Testis (tissue), 2 donors: ENCODE measurements at regions not wholly inside any gene's neighbourhood (a gene's known extent, or its start where the extent isn't known, plus 50 kb on each side); places are given as distances from the start of the nearest gene placed in this dataset.

Experiments used
- DNase-seq: peaks from one replicate; pipeline ENCODE4 v3.0.0-alpha.2; 2019
- H3K27ac ChIP-seq, 2 donors: fragments of 200-600 bp; sonication (generic); one replicate each; pipeline ENCODE4 v1.5.1; 2019
- H3K27me3 ChIP-seq: fragments of 200-600 bp; sonication (generic); one replicate; pipeline ENCODE4 v1.5.1; 2019
- H3K36me3 ChIP-seq: fragments of 200-600 bp; sonication (generic); one replicate; pipeline ENCODE4 v1.5.1; 2017; ENCODE audit warnings: low read depth; ENCODE audit errors: missing control alignments
- H3K4me1 ChIP-seq: fragments of 200-600 bp; sonication (generic); one replicate; pipeline ENCODE4 v1.5.1; 2019
- H3K4me3 ChIP-seq, 2 donors: fragments of 200-600 bp; sonication (generic); one replicate each; pipeline ENCODE4 v1.5.1; 2017 to 2019
- H3K9me3 ChIP-seq: fragments of 200-600 bp; sonication (generic); one replicate; pipeline ENCODE4 v1.5.1; 2017
- CTCF ChIP-seq, 3 experiments: fragments of 450-650 bp in 2 of 3; fragments of 200-600 bp in 1 of 3; sonication (generic) in 1 of 3; IDR thresholded peaks; one replicate each; pipeline ENCODE4 v1.5.1; 2016 to 2019; ENCODE audit warnings: antibody characterized with exemption in 3 of 3, mild to moderate bottlenecking in 2 of 3, moderate library complexity in 1 of 3
- POLR2A ChIP-seq: fragments of 450-650 bp; IDR thresholded peaks from one replicate; pipeline ENCODE4 v1.6.1; 2017; ENCODE audit warnings: antibody characterized with exemption, mild to moderate bottlenecking, moderate library complexity
- WGBS, 2 donors: methylation state at CpG; one replicate each; pipeline ENCODE4 v1.1.5; 2018; 5-methylcytosine and 5-hydroxymethylcytosine counted together
- intact Hi-C: fragments of 100-400 bp; cut with DNase I; formaldehyde crosslinking; loops from one replicate; pipeline ENCODE4 v1.15.1; 2023; ENCODE audit warnings: low total_unique reads

GRCh38 chr6:40298207-40298606 is 289.0 kb downstream of the LRFN2 start:
- intact Hi-C loops = no loop called here
- WGBS, 2 donors = 89 to 100% methylated on average over 2 of the region's 2 CpGs

DNA sequence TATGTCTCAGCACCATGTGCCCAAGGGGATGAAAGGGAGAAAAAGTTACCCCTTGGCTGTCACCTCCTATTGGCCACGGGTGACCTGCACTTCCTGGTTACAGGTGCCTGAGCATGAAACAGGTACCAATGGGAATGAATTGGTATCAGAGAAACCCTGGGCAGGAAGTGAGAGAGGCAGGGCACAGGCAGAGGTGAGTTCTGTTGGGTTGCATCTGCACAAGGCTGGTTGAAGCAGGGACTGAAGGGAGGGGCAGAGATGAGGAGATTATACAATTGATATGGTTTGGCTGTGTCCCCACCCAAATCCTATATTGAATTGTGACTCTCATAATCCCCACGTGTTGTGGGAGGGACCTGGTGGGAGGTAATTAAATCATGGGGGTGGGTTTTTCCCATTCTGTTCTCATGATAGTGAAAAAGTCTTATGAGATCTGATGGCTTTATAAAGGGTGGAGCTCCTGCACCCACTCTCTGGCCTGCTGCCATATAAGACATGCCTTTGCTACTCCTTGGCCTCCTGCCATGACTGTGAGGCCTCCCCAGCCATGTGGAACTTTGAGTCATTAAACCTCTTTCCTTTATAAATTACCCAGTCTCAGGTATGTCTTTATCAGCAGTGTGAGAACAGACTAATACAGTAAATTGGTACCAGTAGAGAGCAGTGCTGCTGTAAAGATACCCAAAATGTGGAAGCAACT is 291.8 kb downstream of the LRFN2 start:
- DNase-seq = no peak
- no peak overlapping the region for H3K27ac ChIP-seq
- 85 to 91% methylated on average over 2 of the region's 2 CpGs for WGBS, 2 donors
- H3K36me3 ChIP-seq = no peaks in the 10 kb centered on the region
- H3K4me3 ChIP-seq = no peak overlapping the region
- no peaks in the 10 kb centered on the region for H3K27me3 ChIP-seq
- no peaks in the 10 kb centered on the region for H3K9me3 ChIP-seq
- intact Hi-C loops = no loop called here
- H3K4me1 ChIP-seq = no peaks in the 10 kb centered on the region
- TF ChIP-seq POLR2A = no peak
- no peak for TF ChIP-seq CTCF (IDR thresholded peaks at IDR 0.05)

More at GRCh38 chr6:40298207-40298606, 289.0 kb downstream of the LRFN2 start:
- Histone ChIP-seq H3K27me3 (no peaks in the 10 kb centered on the region), H3K4me1 (no peaks in the 10 kb centered on the region), H3K27ac (no peak overlapping the region), H3K4me3 (no peak overlapping the region), H3K36me3 (no peaks in the 10 kb centered on the region), H3K9me3 (no peaks in the 10 kb centered on the region)
- no peak for TF ChIP-seq POLR2A
- no peak for TF ChIP-seq CTCF (IDR thresholded peaks at IDR 0.05)
- no peak for DNase-seq

GRCh38 chr6:40293460-40294185 is 293.5 kb downstream of the LRFN2 start:
- no peak for TF ChIP-seq POLR2A
- no peak for TF ChIP-seq CTCF (IDR thresholded peaks at IDR 0.05)
- WGBS, 2 donors = 48 to 50% methylated on average over 10 of the region's 10 CpGs

GRCh38 chr6:40293060-40293459 is 294.1 kb downstream of the LRFN2 start:
- TF ChIP-seq POLR2A (no peak), CTCF (IDR thresholded peaks at IDR 0.05) (no peak)
- H3K4me1 ChIP-seq = no peaks in the 10 kb centered on the region
- DNase-seq = no peak
- no peaks in the 10 kb centered on the region for H3K9me3 ChIP-seq
- intact Hi-C loops = no loop called here
- H3K4me3 ChIP-seq = no peak overlapping the region
- H3K36me3 ChIP-seq = no peaks in the 10 kb centered on the region
- H3K27me3 ChIP-seq = no peaks in the 10 kb centered on the region
- no peak overlapping the region for H3K27ac ChIP-seq
- 87 to 90% methylated on average over 1 of the region's 1 CpG for WGBS, 2 donors

More at GRCh38 chr6:40293460-40294185, 293.5 kb downstream of the LRFN2 start:
- DNase-seq = no peak
- H3K9me3 ChIP-seq = no peaks in the 10 kb centered on the region
- no peaks in the 10 kb centered on the region for H3K27me3 ChIP-seq
- H3K4me3 ChIP-seq = no peak overlapping the region
- H3K36me3 ChIP-seq = no peaks in the 10 kb centered on the region
- H3K27ac ChIP-seq = no peak overlapping the region
- intact Hi-C loops = no loop called here
- no peaks in the 10 kb centered on the region for H3K4me1 ChIP-seq
